Activated CD4-positive, alpha-beta T cell treated with anti-CD3 and anti-CD28 coated beads, Interleukin-2, amount 50 U/mL, for 24 hours (primary cell): ENCODE measurements at regions not wholly inside any gene's neighbourhood (a gene's known extent, or its start where the extent isn't known, plus 50 kb on each side); places are given as distances from the start of the nearest gene placed in this dataset.

Source experiments
- DNase-seq, 2 donors: peaks; one replicate each; pipeline ENCODE4 v3.0.0-alpha.2; 2020; ENCODE audit warnings: low read depth in 1 of 2, low spot score in 1 of 2

- no peak for DNase-seq
Observed at GRCh38 chr4:167469436-167469835, 235.1 kb upstream of the SPOCK3 start.

- DNase-seq, result no peak
Observed at GRCh38 chr4:167475951-167476350, 241.7 kb upstream of the SPOCK3 start.

GRCh38 chr4:167492007-167492406, 257.7 kb upstream of the SPOCK3 start:
- DNase-seq, result no peak

GRCh38 chr4:167509551-167509950, 275.3 kb upstream of the SPOCK3 start:
- DNase-seq, result no peak

GRCh38 chr4:167524091-167524490, 289.8 kb upstream of the SPOCK3 start:
- no peak for DNase-seq

- no peak for DNase-seq
Observed at GRCh38 chr4:167537761-167538160, 303.5 kb upstream of the SPOCK3 start.

GRCh38 chr4:167541286-167541685, 307.0 kb upstream of the SPOCK3 start:
- DNase-seq, result no peak

- DNase-seq, result no peak
Observed at GRCh38 chr4:167544391-167544790, 310.1 kb upstream of the SPOCK3 start.

GRCh38 chr4:167550021-167550420, 315.7 kb upstream of the SPOCK3 start:
- no peak for DNase-seq

GRCh38 chr4:167555338-167556022, 321.2 kb upstream of the SPOCK3 start:
- no peak for DNase-seq

GRCh38 chr4:167578906-167579305, 344.6 kb upstream of the SPOCK3 start:
- no peak for DNase-seq

GRCh38 chr4:167581449-167581965, 347.2 kb upstream of the SPOCK3 start:
- DNase-seq, result no peak

GRCh38 chr4:167587361-167587760, 353.1 kb upstream of the SPOCK3 start:
- DNase-seq, result no peak

- no peak for DNase-seq
Observed at GRCh38 chr4:167595898-167596297, 361.6 kb upstream of the SPOCK3 start.

- DNase-seq, result no peak
Observed at GRCh38 chr4:167602157-167602556, 367.9 kb upstream of the SPOCK3 start.

GRCh38 chr4:167606551-167606950, 372.3 kb upstream of the SPOCK3 start:
- no peak for DNase-seq

- no peak for DNase-seq
Observed at GRCh38 chr4:167613381-167613780, 379.1 kb upstream of the SPOCK3 start.

- DNase-seq, result no peak
Observed at GRCh38 chr4:167614866-167615265, 380.6 kb upstream of the SPOCK3 start.

- DNase-seq, result no peak
Observed at GRCh38 chr4:167616476-167616875, 382.2 kb upstream of the SPOCK3 start.

GRCh38 chr4:167622481-167623240, 388.4 kb upstream of the SPOCK3 start:
- peak in 1 of 2 donors; percentile 2 for DNase-seq

- DNase-seq, result no peak
Observed at GRCh38 chr4:167623241-167623572, 388.9 kb upstream of the SPOCK3 start.

GRCh38 chr4:167629272-167629671, 395.0 kb upstream of the SPOCK3 start:
- no peak for DNase-seq

GRCh38 chr4:167642250-167642649, 408.0 kb upstream of the SPOCK3 start:
- no peak for DNase-seq
